DMS 273 treated with DMSO at 0.1 percent for 48 hours (cell line): ENCODE measurements at regions not wholly inside any gene's neighbourhood (a gene's known extent, or its start where the extent isn't known, plus 50 kb on each side); places are given as distances from the start of the nearest gene placed in this dataset.

Experiments
- DNase-seq: peaks from one replicate; lab custom pipeline; 2025; lab: John Stamatoyannopoulos, UW

DNA sequence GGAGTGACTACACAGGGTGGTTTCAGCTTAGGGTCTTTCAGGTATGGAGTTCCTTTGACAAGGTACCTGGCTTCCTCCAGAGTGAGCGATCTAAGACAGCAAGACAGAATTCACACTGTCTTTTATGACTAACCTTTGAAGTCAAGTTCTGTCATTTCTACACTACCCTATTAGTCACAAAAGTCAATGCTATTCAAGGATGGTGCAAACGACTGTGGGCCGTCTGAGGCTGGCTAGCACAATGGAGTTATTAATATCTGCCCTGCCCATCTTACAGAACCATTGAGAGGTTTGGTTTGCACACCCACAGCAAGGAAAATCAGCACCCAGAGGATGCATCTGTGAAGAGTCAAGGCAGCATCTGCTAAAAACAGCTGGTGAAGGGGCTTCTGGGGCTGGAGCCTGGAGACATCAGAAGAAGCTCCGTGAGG lies 62.9 kb upstream of the XCR1 start:
- DNase-seq = no peak

DNA sequence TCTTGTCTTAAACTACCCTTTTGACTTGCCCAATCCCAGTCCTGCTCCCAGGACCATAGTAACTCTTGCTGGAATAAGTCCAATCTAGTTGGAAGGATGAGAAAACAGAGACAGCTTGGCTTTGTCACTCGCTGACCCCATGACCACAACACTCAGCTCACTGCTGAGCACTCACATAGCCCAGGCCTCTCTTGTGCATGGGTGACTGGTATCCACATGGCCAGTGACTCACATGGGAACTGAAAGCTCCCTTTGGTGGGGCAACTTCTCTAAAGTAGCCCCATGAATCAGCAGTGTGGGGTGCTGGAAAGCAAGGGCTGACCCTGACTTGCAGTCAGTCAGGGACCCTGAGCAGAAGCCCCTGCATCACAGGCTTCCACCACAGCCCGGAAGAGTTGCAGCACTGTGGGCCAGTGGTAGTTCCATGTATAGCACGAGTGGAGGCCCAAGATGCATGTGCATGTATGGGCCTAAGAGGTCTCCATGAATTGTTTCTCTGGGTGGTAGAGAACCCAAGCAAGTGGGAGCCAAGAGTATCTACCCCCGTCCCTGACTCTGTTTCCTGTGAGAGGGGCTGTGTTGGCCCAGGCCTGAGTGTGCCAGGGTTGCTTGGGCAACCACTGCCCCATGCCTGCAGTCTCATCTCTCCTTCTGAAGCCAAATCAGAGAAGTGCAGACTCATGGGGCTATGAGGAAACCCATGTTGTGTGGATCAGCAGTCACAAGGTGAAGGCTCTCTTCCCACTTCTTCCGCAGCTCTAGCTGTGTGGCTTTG lies 62.1 kb upstream of the XCR1 start:
- DNase-seq = no peak

DNA sequence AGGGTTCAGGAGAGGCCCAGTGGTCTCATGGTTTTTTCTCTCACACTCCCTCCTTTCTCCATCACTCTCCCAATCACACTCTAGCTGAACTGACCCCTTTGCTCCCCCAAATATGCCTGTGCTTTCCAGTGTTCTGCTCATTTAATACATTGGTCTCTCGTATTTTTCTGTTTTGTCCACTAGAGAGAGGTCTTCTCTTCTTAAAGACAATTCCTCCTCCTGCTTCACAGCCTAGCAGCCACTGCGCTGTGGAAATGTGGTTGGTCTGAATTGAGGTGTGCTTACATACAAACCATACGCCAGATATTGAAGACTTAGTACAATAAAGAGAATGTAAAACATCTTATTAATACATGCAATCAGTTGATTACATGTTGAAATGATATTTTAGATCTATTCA lies 60.6 kb upstream of the XCR1 start:
- no peak for DNase-seq

DNA sequence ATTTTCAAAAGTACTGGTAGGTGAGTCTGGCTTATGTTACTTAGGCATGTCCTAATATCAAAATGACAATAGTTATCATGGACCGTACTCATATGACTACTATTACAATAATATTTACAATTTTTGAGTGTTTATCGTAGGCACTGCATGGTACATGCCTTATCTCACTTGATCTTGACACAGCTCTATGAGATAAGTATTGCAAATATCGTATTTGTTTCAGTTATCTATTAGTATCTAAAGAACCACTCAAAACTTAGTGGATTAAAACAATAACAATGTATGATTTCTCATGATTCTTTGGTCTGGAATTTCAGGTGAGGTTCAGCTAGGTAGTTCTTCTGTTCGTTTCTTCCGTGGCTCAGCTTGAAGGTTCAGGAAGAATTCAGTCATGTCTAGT lies 59.7 kb upstream of the XCR1 start:
- no peak for DNase-seq

DNA sequence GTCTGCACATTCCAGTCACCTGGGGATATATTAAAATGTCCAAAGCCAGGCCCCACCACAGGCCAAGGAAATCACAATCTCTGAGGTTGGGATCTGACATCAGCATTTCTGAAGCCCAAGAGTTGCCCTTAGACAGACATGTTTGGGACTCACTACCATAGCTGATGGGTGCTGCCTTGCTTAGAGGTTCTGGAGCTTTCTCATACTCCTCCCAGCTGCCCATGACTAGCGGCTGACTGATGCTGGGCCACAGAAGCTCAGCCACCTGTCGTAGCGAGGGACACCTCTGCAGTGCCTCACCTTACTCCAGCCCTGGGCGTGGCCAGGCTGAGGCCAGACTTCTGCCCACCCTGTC lies 58.8 kb upstream of the XCR1 start:
- no peak for DNase-seq

DNA sequence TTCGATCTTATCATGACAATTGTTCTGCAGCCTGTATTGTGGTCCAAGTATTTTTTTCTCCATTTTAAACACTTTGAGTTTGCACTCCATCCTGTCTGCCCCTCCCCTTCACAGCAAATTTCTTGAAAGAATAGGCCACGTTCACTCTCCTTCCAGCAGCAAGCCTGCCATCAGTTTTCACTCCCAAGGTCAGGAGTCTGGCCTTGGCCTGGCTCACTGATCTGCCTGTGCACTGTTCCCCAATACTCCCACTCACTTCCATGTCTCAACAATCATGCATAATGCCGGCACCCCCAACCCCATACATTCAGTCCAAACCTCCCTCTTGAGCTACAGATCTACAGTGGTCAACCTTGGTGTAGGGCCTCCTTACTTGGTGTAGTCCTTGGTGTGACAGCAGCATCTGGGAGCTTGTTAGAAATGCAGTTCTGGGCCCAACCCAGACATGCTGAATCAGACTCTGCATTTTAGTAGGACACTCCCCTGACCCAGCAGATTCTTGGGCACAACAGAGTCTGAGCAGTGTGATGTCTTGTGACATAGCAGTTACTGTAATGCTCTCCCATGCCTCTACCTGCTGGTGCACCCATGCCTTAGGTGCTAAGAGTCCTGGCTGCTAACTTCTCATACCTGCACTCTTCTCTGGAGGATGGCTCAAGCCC lies 58.3 kb upstream of the XCR1 start:
- no peak for DNase-seq

DNA sequence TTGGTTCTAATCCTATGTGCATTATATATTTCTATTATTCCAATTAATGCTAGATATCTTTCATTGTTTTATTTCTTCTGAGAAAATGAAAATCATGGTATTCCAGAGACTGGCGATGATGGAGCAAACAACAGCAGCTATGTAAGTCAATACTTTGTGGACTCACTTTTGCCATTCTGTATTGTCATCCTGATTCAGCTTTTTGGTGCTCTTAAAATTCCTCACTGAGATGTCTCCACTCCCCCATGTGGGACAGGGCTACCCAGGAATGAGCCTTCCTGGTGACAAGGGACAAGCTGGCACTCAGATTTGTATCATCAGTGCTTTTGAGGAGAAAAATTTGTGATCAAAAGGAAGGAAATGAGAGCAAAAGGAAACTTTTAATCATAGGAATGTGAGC lies 56.7 kb upstream of the XCR1 start:
- no peak for DNase-seq

DNA sequence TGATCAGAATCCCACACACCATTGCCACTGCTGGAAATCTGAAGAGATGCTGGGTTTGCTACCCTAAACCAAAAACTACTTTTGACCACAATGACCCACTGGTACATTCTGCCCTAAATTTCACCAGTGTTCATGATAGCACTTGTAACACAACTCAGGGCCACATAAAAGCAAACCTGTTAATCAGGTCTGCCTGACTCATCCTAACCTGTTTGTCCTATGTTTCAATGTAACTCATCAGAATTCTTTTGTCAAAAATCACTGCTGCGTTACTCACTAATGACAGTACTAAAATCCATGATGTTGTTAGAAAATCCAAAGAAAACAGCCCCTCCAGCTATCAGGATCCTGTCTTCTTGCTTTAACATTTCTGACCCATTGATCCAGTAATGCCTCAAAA lies 55.6 kb upstream of the XCR1 start:
- DNase-seq = no peak

DNA sequence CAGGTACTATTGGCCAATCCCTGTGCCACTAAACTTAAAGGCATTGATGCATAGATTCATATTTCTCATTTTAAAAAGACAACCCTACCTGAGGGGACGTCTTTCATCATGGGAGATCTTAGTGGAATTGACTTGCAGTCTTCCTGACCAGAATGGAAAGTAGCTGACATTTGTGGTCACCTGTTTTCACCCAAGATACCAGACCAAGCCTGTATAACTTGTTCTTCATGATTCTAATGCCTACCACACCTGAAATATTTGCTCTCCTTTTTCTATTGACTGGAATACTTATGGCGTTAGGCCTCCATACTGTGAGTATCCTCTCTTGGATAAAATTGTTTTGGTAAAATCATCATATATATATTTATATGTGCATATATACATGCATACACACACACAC lies 54.7 kb upstream of the XCR1 start:
- DNase-seq = no peak

DNA sequence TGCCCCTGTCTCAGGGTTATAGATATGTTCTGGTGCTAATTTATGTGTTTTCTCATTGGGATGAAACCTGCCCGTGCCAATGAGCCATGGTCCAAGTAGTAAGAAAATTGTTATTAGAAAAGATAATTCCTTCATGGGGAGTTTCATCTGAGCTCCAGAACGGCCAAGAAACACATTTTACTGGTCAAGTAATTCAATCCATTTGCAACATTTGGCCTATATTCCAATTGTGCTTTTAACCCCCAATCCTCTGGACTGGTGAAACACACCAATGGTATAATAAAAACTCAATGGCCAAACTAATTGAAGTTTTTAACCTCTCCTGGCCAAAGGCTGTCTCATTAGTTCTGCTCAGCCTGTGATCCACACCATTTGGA lies 53.7 kb upstream of the XCR1 start:
- no peak for DNase-seq

DNA sequence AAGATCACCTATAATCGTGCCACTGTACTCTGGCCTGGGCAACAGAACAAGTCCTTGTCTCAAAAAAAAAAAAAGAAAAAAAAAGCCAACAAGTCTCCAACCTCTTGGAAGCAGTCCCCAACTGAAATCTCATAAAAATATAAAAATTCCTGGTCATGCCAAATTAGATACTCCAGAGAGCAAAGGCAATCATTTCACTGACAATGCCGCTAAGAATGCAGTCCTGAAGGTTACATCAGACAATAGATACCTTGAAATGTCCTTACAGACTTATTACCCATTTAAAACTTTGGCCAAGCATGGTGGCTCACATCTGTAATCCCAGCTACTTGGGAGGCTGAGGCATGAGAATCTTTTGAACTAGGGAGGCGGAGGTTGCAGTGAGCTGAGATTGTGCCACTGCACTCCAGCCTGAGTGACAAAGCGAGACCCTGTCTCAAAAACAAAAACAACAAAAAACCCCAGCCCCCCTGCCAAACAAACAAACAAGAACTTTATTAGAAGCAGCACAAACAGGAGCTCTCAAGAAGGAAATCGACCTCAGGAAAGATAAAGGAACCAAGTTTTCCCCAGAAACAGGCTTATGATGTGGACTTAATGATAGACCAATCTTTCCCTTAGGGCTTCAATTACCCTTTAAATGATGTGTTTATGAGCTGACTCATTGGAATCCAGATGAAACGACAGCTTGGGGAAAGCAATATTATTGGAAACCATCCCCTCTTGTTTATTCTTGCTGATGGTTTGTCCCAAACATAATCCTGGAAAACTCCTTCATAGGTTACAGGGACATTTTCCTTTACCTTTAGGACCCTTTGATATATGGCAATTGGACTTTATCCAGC lies 53.1 kb upstream of the XCR1 start:
- no peak for DNase-seq

DNA sequence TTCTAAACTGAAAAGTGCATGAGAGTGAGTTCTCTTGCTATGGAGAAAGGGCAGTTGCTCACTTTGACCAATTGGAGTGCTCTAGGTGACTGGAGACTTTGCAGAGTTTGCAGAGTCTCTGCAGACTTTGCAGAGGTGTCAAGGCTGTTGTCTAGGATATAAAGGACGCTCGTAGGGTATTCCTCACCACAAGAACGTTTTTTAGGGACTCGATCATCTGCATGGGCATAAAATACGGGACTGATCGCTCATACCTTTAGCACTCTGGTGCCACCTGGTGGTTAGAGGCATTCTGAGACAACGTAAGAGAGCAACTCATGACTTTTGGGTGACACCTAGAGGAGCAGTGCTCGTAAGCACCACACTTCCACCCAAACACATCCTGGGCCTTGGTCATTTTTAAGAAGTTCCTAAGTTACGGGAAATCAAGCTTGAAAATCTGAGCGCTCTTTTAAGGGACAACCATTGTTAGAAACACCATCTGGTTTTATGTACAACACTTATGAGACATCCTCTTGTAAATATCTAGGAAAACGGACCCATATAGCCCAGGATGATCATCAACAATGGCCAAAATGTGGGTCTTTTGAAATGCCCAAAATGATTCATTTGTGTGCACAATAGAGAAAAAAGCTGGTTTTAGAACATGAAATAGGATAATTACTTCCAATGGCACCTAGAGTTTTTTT lies 51.6 kb upstream of the XCR1 start:
- DNase-seq = peak; percentile 66
